Smooth muscle cell (in vitro differentiated cells): ENCODE measurements at regions not wholly inside any gene's neighbourhood (a gene's known extent, or its start where the extent isn't known, plus 50 kb on each side); places are given as distances from the start of the nearest gene placed in this dataset.

Experiments used
- DNase-seq: peaks from one replicate; lab custom pipeline; 2025; ENCODE audit not compliant: unreplicated experiment; lab: John Stamatoyannopoulos, UW
- H2AFZ ChIP-seq: fragments of 200-600 bp; sonication (generic); 2 replicates; pipeline ENCODE4 v1.6.0; 2016; ENCODE audit warnings: antibody characterized with exemption, low read depth, mild to moderate bottlenecking
- H3F3A ChIP-seq: fragments of 200-600 bp; sonication (generic); 2 replicates; pipeline ENCODE4 v1.6.0; 2017; ENCODE audit warnings: antibody characterized with exemption, low read depth
- H3K27ac ChIP-seq: fragments of 200-600 bp; sonication (generic); 2 replicates; pipeline ENCODE4 v1.5.1; 2016; ENCODE audit warnings: low read depth, mild to moderate bottlenecking
- H3K27me3 ChIP-seq: fragments of 200-600 bp; sonication (generic); 2 replicates; pipeline ENCODE4 v1.6.1; 2016; ENCODE audit warnings: low read depth, mild to moderate bottlenecking
- H3K36me3 ChIP-seq: fragments of 200-600 bp; sonication (generic); 2 replicates; pipeline ENCODE4 v1.5.1; 2016; ENCODE audit warnings: low read depth
- H3K4me1 ChIP-seq: fragments of 200-600 bp; sonication (generic); 2 replicates; pipeline ENCODE4 v1.5.1; 2016; ENCODE audit warnings: low read depth
- H3K4me2 ChIP-seq: fragments of 200-600 bp; sonication (generic); 2 replicates; pipeline ENCODE4 v1.6.0; 2016; ENCODE audit warnings: mild to moderate bottlenecking
- H3K4me3 ChIP-seq: fragments of 200-600 bp; sonication (generic); 2 replicates; pipeline ENCODE4 v1.5.1; 2016; ENCODE audit warnings: mild to moderate bottlenecking
- H3K79me2 ChIP-seq: fragments of 200-600 bp; sonication (generic); 2 replicates; pipeline ENCODE4 v1.6.0; 2016; ENCODE audit warnings: low read depth, mild to moderate bottlenecking
- H3K9ac ChIP-seq: fragments of 200-600 bp; sonication (generic); 2 replicates; pipeline ENCODE4 v1.6.0; 2016; ENCODE audit warnings: low read depth
- H3K9me3 ChIP-seq: fragments of 200-600 bp; sonication (generic); replicated peaks from 2 replicates; pipeline ENCODE4 v1.5.1; 2016; ENCODE audit warnings: low read depth
- H4K20me1 ChIP-seq: fragments of 200-600 bp; sonication (generic); 2 replicates; pipeline ENCODE4 v1.6.0; 2016; ENCODE audit warnings: low read depth
- WGBS: methylation state at CpG from one replicate; pipeline ENCODE4 v1.1.7; 2016; ENCODE audit warnings: low lambda C conversion rate; 5-methylcytosine and 5-hydroxymethylcytosine counted together
- TF ChIP-seq, protein P1 (sequence below): fragments of 200-600 bp; sonication (generic); IDR thresholded peaks from 2 replicates; pipeline ENCODE4 v1.5.1; 2017; ENCODE audit warnings: borderline replicate concordance, mild to moderate bottlenecking, antibody characterized with exemption; ENCODE audit not compliant: insufficient read depth, poor library complexity, severe bottlenecking

DNA sequence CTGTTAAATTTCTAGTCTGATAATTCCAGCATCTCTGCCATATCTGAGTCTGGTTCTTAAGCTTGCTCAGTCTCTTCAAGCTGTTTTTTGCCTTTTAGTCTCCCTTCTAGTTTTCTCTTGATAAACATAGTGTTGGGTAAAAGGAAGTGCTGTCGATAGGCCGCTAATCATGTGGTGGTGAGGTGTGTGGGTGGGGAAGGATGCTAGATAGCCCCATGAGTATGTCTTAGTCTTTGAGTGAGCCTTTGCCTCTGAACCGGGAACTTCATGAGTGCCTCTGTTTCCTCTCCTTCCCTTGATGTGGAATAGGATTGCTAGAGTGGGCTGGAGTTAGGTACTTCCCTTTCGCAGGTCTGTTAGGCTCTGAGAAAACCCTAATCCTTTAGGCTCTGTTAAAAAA is 441.8 kb downstream of the INHBA start:
- Histone ChIP-seq H3F3A (peaks cover 12% of the 10 kb centered on the region), H3K4me1 (peaks cover 7% of the 10 kb centered on the region), H3K9me3 (no peaks in the 10 kb centered on the region), H3K9ac (no peak overlapping the region), H3K27ac (peak overlapping the region; percentile 75), H2AFZ (peak overlapping the region; percentile 23), H4K20me1 (no peaks in the 10 kb centered on the region), H3K4me2 (peak overlapping the region; percentile 56), H3K27me3 (no peaks in the 10 kb centered on the region), H3K4me3 (no peak overlapping the region), H3K79me2 (no peaks in the 10 kb centered on the region), H3K36me3 (no peaks in the 10 kb centered on the region)
- TF ChIP-seq, protein P1, sequence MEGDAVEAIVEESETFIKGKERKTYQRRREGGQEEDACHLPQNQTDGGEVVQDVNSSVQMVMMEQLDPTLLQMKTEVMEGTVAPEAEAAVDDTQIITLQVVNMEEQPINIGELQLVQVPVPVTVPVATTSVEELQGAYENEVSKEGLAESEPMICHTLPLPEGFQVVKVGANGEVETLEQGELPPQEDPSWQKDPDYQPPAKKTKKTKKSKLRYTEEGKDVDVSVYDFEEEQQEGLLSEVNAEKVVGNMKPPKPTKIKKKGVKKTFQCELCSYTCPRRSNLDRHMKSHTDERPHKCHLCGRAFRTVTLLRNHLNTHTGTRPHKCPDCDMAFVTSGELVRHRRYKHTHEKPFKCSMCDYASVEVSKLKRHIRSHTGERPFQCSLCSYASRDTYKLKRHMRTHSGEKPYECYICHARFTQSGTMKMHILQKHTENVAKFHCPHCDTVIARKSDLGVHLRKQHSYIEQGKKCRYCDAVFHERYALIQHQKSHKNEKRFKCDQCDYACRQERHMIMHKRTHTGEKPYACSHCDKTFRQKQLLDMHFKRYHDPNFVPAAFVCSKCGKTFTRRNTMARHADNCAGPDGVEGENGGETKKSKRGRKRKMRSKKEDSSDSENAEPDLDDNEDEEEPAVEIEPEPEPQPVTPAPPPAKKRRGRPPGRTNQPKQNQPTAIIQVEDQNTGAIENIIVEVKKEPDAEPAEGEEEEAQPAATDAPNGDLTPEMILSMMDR, result no peak
- DNase-seq, result no peak
- 19% methylated on average over 4 of the region's 4 CpGs for WGBS

GRCh38 chr7:41257660-41258059 is 445.2 kb downstream of the INHBA start:
- Histone ChIP-seq H3K27me3 (no peaks in the 10 kb centered on the region), H4K20me1 (no peaks in the 10 kb centered on the region), H3F3A (peaks cover 12% of the 10 kb centered on the region), H3K4me2 (no peak overlapping the region), H3K4me3 (no peak overlapping the region), H3K27ac (peak overlapping the region; percentile 37), H3K79me2 (no peaks in the 10 kb centered on the region), H3K9ac (no peak overlapping the region), H3K36me3 (no peaks in the 10 kb centered on the region), H3K4me1 (peaks cover 7% of the 10 kb centered on the region), H3K9me3 (no peaks in the 10 kb centered on the region), H2AFZ (no peak overlapping the region)
- WGBS, result 92% methylated on average over 4 of the region's 4 CpGs
- TF ChIP-seq, protein P1, result no peak
- DNase-seq, result no peak

- no peak for DNase-seq
- H3K4me1 ChIP-seq, result no peaks in the 10 kb centered on the region
- H2AFZ ChIP-seq, result no peak overlapping the region
- H4K20me1 ChIP-seq, result no peaks in the 10 kb centered on the region
- WGBS, result 24% methylated on average over 5 of the region's 5 CpGs
- H3K36me3 ChIP-seq, result no peaks in the 10 kb centered on the region
- H3K27ac ChIP-seq, result peak overlapping the region; percentile 37
- H3K79me2 ChIP-seq, result no peaks in the 10 kb centered on the region
- H3K9ac ChIP-seq, result no peak overlapping the region
- TF ChIP-seq, protein P1, result no peak
- H3K27me3 ChIP-seq, result no peaks in the 10 kb centered on the region
- H3F3A ChIP-seq, result peaks cover 3% of the 10 kb centered on the region
- H3K9me3 ChIP-seq, result no peaks in the 10 kb centered on the region
- no peak overlapping the region for H3K4me3 ChIP-seq
- H3K4me2 ChIP-seq, result peak overlapping the region; percentile 1
These were observed 446.5 kb downstream of the INHBA start for GRCh38 chr7:41256186-41256945.

DNA sequence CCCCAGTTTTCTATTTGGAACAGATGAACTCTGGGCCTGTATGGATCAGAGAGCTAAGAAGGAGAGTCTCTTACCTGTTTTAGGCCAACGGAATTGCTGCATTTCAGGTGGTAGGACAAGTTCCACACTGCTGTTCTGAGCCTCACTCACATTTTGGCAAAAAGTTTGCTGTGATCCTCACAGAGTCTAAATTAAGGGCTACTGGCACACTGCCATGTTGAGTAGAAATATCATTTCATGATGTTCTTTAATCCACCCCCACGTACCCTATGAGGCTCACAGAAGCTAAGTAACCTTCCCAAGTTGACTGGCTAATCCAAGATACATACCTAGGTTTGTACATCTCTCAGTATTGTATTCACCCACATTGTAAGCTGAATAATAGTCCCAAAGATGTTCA is 447.2 kb downstream of the INHBA start:
- Histone ChIP-seq H3K4me1 (no peaks in the 10 kb centered on the region), H3K9ac (no peak overlapping the region), H4K20me1 (no peaks in the 10 kb centered on the region), H2AFZ (no peak overlapping the region), H3K4me2 (no peak overlapping the region), H3F3A (peaks cover 3% of the 10 kb centered on the region), H3K9me3 (no peaks in the 10 kb centered on the region), H3K27me3 (no peaks in the 10 kb centered on the region), H3K27ac (peak overlapping the region; percentile 37), H3K4me3 (no peak overlapping the region), H3K36me3 (no peaks in the 10 kb centered on the region), H3K79me2 (no peaks in the 10 kb centered on the region)
- 68% methylated on average over 2 of the region's 2 CpGs for WGBS
- DNase-seq, result no peak
- TF ChIP-seq, protein P1, result no peak
